WERI-Rb-1 (cell line): ENCODE measurements at regions not wholly inside any gene's neighbourhood (a gene's known extent, or its start where the extent isn't known, plus 50 kb on each side); places are given as distances from the start of the nearest gene placed in this dataset.

ENCODE experiments used
- DNase-seq: peaks from one replicate; pipeline ENCODE4 v3.0.0-alpha.2; 2020
- H3K27ac ChIP-seq: fragments of 250-450 bp; sonication (Bioruptor Pico); 2 replicates; pipeline ENCODE4 v1.5.1; 2020; ENCODE audit warnings: mild to moderate bottlenecking, moderate library complexity
- H3K27me3 ChIP-seq: fragments of 250-450 bp; sonication (Bioruptor Pico); 2 replicates; pipeline ENCODE4 v1.5.1; 2021; ENCODE audit warnings: mild to moderate bottlenecking, low read depth, moderate library complexity; ENCODE audit not compliant: insufficient read depth, severe bottlenecking
- H3K36me3 ChIP-seq: fragments of 250-450 bp; sonication (Bioruptor Pico); 2 replicates; pipeline ENCODE4 v1.5.1; 2020; ENCODE audit warnings: mild to moderate bottlenecking, moderate library complexity
- H3K4me3 ChIP-seq: 2 replicates; pipeline ENCODE4 v1.5.1; 2011; ENCODE audit warnings: low read depth, mild to moderate bottlenecking, control low read depth, low read length
- H3K9me3 ChIP-seq: fragments of 250-450 bp; sonication (Bioruptor Pico); 2 replicates; pipeline ENCODE4 v1.5.1; 2021; ENCODE audit warnings: mild to moderate bottlenecking, moderate library complexity; ENCODE audit not compliant: severe bottlenecking
- CTCF ChIP-seq: IDR thresholded peaks from 2 replicates; pipeline ENCODE4 v1.5.1; 2011; ENCODE audit warnings: low read depth, mild to moderate bottlenecking, control low read depth, inconsistent platforms, low read length

GRCh38 chr1:79781261-79781660 lies 774.7 kb upstream of the ADGRL4 start:
- H3K27me3 ChIP-seq: no peaks in the 10 kb centered on the region
- no peaks in the 10 kb centered on the region for H3K36me3 ChIP-seq
- no peaks in the 10 kb centered on the region for H3K9me3 ChIP-seq
- no peak for DNase-seq
- H3K4me3 ChIP-seq: no peak overlapping the region
- no peak for TF ChIP-seq CTCF
- no peak overlapping the region for H3K27ac ChIP-seq

- H3K9me3 ChIP-seq: no peaks in the 10 kb centered on the region
- TF ChIP-seq CTCF: no peak
- no peaks in the 10 kb centered on the region for H3K36me3 ChIP-seq
- no peak overlapping the region for H3K27ac ChIP-seq
- DNase-seq: no peak
- no peak overlapping the region for H3K4me3 ChIP-seq
- no peaks in the 10 kb centered on the region for H3K27me3 ChIP-seq
These were observed 771.1 kb upstream of the ADGRL4 start for GRCh38 chr1:79777481-79778219.

GRCh38 chr1:79775402-79775801 lies 768.9 kb upstream of the ADGRL4 start:
- TF ChIP-seq CTCF: no peak
- no peaks in the 10 kb centered on the region for H3K27me3 ChIP-seq
- H3K9me3 ChIP-seq: no peaks in the 10 kb centered on the region

GRCh38 chr1:79773385-79773784 lies 766.9 kb upstream of the ADGRL4 start:
- Histone ChIP-seq H3K36me3 (no peaks in the 10 kb centered on the region), H3K27me3 (no peaks in the 10 kb centered on the region), H3K4me3 (no peak overlapping the region), H3K27ac (no peak overlapping the region), H3K9me3 (no peaks in the 10 kb centered on the region)
- TF ChIP-seq CTCF: no peak
- DNase-seq: no peak

More at GRCh38 chr1:79775402-79775801, 768.9 kb upstream of the ADGRL4 start:
- no peak overlapping the region for H3K27ac ChIP-seq
- DNase-seq: no peak
- no peak overlapping the region for H3K4me3 ChIP-seq
- H3K36me3 ChIP-seq: no peaks in the 10 kb centered on the region

- H3K9me3 ChIP-seq: peaks cover 4% of the 10 kb centered on the region
- no peak for TF ChIP-seq CTCF
These were observed 755.9 kb upstream of the ADGRL4 start for GRCh38 chr1:79762461-79762860.

GRCh38 chr1:79760531-79760930 lies 754.0 kb upstream of the ADGRL4 start:
- no peak for TF ChIP-seq CTCF
- DNase-seq: no peak
- Histone ChIP-seq H3K9me3 (peaks cover 4% of the 10 kb centered on the region), H3K36me3 (no peaks in the 10 kb centered on the region), H3K27ac (no peak overlapping the region), H3K4me3 (no peak overlapping the region), H3K27me3 (no peaks in the 10 kb centered on the region)

More at GRCh38 chr1:79762461-79762860, 755.9 kb upstream of the ADGRL4 start:
- DNase-seq: no peak
- no peak overlapping the region for H3K27ac ChIP-seq
- no peak overlapping the region for H3K4me3 ChIP-seq
- H3K36me3 ChIP-seq: no peaks in the 10 kb centered on the region
- no peaks in the 10 kb centered on the region for H3K27me3 ChIP-seq
